ENCODE measurements at regions not wholly inside any gene's neighbourhood (a gene's known extent, or its start where the extent isn't known, plus 50 kb on each side); places are given as distances from the start of the nearest gene placed in this dataset.

DNA sequence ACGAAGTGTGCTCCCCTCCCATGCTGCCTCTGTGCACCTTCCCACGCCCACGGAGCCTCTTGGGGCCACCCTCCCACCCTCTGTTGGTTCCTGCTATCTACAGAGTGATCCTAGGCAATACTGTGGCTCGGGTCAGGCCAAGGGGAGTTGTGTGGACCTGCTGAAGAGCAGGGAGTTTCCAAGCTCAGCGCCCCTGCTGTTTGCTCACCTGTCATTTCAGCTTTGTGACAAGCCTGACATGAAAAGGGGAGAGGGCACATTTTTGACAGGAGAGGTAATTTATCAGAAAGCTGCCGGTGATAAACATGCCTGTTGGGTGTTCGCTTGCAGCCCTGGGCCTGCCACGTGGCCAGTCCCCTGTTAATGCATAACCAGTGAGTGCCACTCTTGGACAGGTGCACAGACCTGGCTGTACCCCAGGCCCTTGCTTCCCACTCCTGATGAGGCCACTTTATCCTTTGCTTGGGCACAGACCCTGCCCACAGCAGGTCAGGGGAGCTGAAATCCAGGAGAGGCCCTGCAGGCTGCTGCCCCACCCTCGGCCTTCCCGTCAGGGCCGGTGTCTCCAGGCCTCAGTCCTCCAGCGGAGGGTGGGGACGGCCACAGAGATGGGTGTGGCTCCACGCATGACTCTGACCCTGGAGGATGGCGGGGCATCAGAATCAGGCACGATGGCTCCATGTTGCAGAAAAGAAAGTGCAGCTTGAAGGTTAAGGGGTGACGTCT, 201.5 kb upstream of the GPR12 start:
- H3K4me3 ChIP-seq, result no peak overlapping the region
- H3K27ac ChIP-seq, result no peak overlapping the region
- peaks cover 24% of the 10 kb centered on the region for H3K4me1 ChIP-seq (ENCODE audit: low read depth)
- no peaks in the 10 kb centered on the region for H3K36me3 ChIP-seq
- no peak for DNase-seq (ENCODE audit: low read depth in 1 of 2, low spot score in 1 of 2)
- no peaks in the 10 kb centered on the region for H3K9me3 ChIP-seq (ENCODE audit: low read depth)
- no peaks in the 10 kb centered on the region for H3K27me3 ChIP-seq
- TF ChIP-seq CTCF (IDR thresholded peaks at IDR 0.05; ENCODE audit: low read depth, low read length), result no peak

GRCh38 chr13:26957182-26957581, 196.6 kb upstream of the GPR12 start:
- Histone ChIP-seq H3K27me3 (no peaks in the 10 kb centered on the region), H3K36me3 (no peaks in the 10 kb centered on the region)

GRCh38 chr13:26956522-26957142, 196.0 kb upstream of the GPR12 start:
- Histone ChIP-seq H3K9me3 (ENCODE audit: low read depth) (no peaks in the 10 kb centered on the region), H3K4me1 (ENCODE audit: low read depth) (peaks cover 17% of the 10 kb centered on the region), H3K4me3 (no peak overlapping the region), H3K27me3 (no peaks in the 10 kb centered on the region), H3K36me3 (no peaks in the 10 kb centered on the region), H3K27ac (no peak overlapping the region)
- TF ChIP-seq CTCF (IDR thresholded peaks at IDR 0.05; ENCODE audit: low read depth, low read length), result no peak
- DNase-seq (ENCODE audit: low read depth in 1 of 2, low spot score in 1 of 2), result no peak

More at GRCh38 chr13:26957182-26957581, 196.6 kb upstream of the GPR12 start:
- Histone ChIP-seq H3K9me3 (ENCODE audit: low read depth) (no peaks in the 10 kb centered on the region), H3K4me3 (no peak overlapping the region), H3K4me1 (ENCODE audit: low read depth) (peaks cover 20% of the 10 kb centered on the region), H3K27ac (no peak overlapping the region)
- TF ChIP-seq CTCF (IDR thresholded peaks at IDR 0.05; ENCODE audit: low read depth, low read length), result no peak
- no peak for DNase-seq (ENCODE audit: low read depth in 1 of 2, low spot score in 1 of 2)

GRCh38 chr13:26954976-26955375, 194.4 kb upstream of the GPR12 start:
- Histone ChIP-seq H3K4me3 (no peak overlapping the region), H3K27me3 (no peaks in the 10 kb centered on the region), H3K9me3 (ENCODE audit: low read depth) (no peaks in the 10 kb centered on the region), H3K36me3 (no peaks in the 10 kb centered on the region), H3K4me1 (ENCODE audit: low read depth) (peaks cover 17% of the 10 kb centered on the region), H3K27ac (no peak overlapping the region)
- no peak for TF ChIP-seq CTCF (IDR thresholded peaks at IDR 0.05; ENCODE audit: low read depth, low read length)
- DNase-seq (ENCODE audit: low read depth in 1 of 2, low spot score in 1 of 2), result no peak

DNA sequence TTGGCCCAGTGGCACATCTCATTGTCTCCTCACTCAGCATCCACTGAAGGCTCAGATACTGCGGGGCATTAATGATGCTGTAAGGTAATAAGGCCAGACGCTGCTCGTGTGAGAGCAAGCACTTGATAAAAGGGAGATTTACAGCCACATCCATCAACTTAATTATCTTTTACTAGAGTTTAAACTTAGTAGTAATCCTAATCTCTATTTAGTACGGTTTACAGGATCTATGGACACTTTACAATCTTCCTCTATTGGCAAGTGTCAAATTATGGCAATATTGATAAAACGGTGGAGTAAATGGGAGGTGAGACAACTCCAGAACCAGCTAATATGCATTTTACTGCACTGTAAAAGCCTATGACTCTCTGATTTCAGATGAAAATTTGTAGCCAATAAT, 192.7 kb upstream of the GPR12 start:
- Histone ChIP-seq H3K36me3 (no peaks in the 10 kb centered on the region), H3K27ac (no peak overlapping the region), H3K4me1 (ENCODE audit: low read depth) (peaks cover 17% of the 10 kb centered on the region), H3K9me3 (ENCODE audit: low read depth) (no peaks in the 10 kb centered on the region), H3K4me3 (no peak overlapping the region), H3K27me3 (no peaks in the 10 kb centered on the region)
- TF ChIP-seq CTCF (IDR thresholded peaks at IDR 0.05; ENCODE audit: low read depth, low read length), result no peak
- no peak for DNase-seq (ENCODE audit: low read depth in 1 of 2, low spot score in 1 of 2)
